PC-3 (cell line): ENCODE measurements at regions not wholly inside any gene's neighbourhood (a gene's known extent, or its start where the extent isn't known, plus 50 kb on each side); places are given as distances from the start of the nearest gene placed in this dataset.

Experiments used
- ATAC-seq: fragments of 200-7000 bp; cut with Tn5 transposase; 2 replicates; pipeline ENCODE4 v1.9.1; 2020; ENCODE audit warnings: mild to moderate bottlenecking, moderate library complexity
- BruUV-seq: library from RNA; stranded (reverse); fragments of 400-500 nt; replicated peaks from 2 replicates; lab custom pipeline; 2021; lab: Mats Ljungman, UMichigan
- CTCF ChIA-PET: fragments of 300-600 bp; sonication (Branson Sonifier 250); formaldehyde crosslinking; loops from one replicate; lab custom pipeline; 2022; ENCODE audit warnings: antibody characterized with exemption; lab: Charles Lee
- POLR2A ChIA-PET: fragments of 300-600 bp; sonication (Branson Sonifier 250); formaldehyde crosslinking; loops from one replicate; lab custom pipeline; 2022; ENCODE audit warnings: antibody characterized with exemption; ENCODE audit not compliant: unreplicated experiment; lab: Charles Lee
- DNase-seq: peaks from one replicate; pipeline ENCODE4 v3.0.0-alpha.2; 2015
- H2AFZ ChIP-seq: fragments of 300-600 bp; sonication (generic); 2 replicates; pipeline ENCODE4 v1.6.0; 2016; ENCODE audit warnings: antibody characterized with exemption, low read length
- H3F3A ChIP-seq: fragments of 300-600 bp; sonication (generic); one replicate; pipeline ENCODE4 v1.6.0; 2017; ENCODE audit warnings: antibody characterized with exemption, low read length, control low read depth, mild to moderate bottlenecking; ENCODE audit not compliant: unreplicated experiment
- H3K27ac ChIP-seq: fragments of 300-600 bp; sonication (generic); 2 replicates; pipeline ENCODE4 v1.5.1; 2016; ENCODE audit warnings: mild to moderate bottlenecking, low read length
- H3K27me3 ChIP-seq: fragments of 300-600 bp; sonication (generic); 2 replicates; pipeline ENCODE4 v1.6.1; 2016; ENCODE audit warnings: low read length, mixed read lengths
- H3K36me3 ChIP-seq: fragments of 300-600 bp; sonication (generic); 2 replicates; pipeline ENCODE4 v1.6.1; 2016; ENCODE audit warnings: low read depth, mixed run types, low read length, mixed read lengths
- H3K4me1 ChIP-seq: fragments of 300-600 bp; sonication (generic); 2 replicates; pipeline ENCODE4 v1.5.1; 2016; ENCODE audit warnings: low read length; ENCODE audit not compliant: insufficient read depth
- H3K4me2 ChIP-seq: fragments of 300-600 bp; sonication (generic); 2 replicates; pipeline ENCODE4 v1.6.0; 2016; ENCODE audit warnings: low read length
- H3K4me3 ChIP-seq: fragments of 300-600 bp; sonication (generic); 2 replicates; pipeline ENCODE4 v1.5.1; 2016; ENCODE audit warnings: mild to moderate bottlenecking, low read length, mixed read lengths
- H3K79me2 ChIP-seq: fragments of 300-600 bp; sonication (generic); 2 replicates; pipeline ENCODE4 v1.6.1; 2017; ENCODE audit warnings: low read length, mixed read lengths
- H3K9ac ChIP-seq: fragments of 300-600 bp; sonication (generic); 2 replicates; pipeline ENCODE4 v1.6.0; 2016; ENCODE audit warnings: mild to moderate bottlenecking, low read length
- H3K9me2 ChIP-seq: fragments of 300-600 bp; sonication (generic); replicated peaks from 2 replicates; pipeline ENCODE4 v1.6.1; 2016; ENCODE audit warnings: mixed run types, low read length, mixed read lengths
- H3K9me3 ChIP-seq: fragments of 300-600 bp; sonication (generic); 2 replicates; pipeline ENCODE4 v1.6.1; 2016; ENCODE audit warnings: low read length, mixed read lengths
- H4K20me1 ChIP-seq: fragments of 300-600 bp; sonication (generic); 2 replicates; pipeline ENCODE4 v1.6.1; 2016; ENCODE audit warnings: low read length, mixed read lengths
- CTCF ChIP-seq: fragments of 300-600 bp; sonication (generic); conservative IDR thresholded peaks from 2 replicates; pipeline ENCODE4 v1.5.1; 2017; ENCODE audit warnings: antibody characterized with exemption, low read depth, mild to moderate bottlenecking, low read length
- EZH2 ChIP-seq: fragments of 300-600 bp; sonication (generic); IDR thresholded peaks from one replicate; pipeline ENCODE4 v1.6.1; 2017; ENCODE audit warnings: antibody characterized with exemption, mild to moderate bottlenecking, low read length; ENCODE audit not compliant: unreplicated experiment
- EZH2phosphoT487 ChIP-seq: fragments of 300-600 bp; sonication (generic); IDR thresholded peaks from 2 replicates; pipeline ENCODE4 v1.6.1; 2018; ENCODE audit warnings: mild to moderate bottlenecking, antibody characterized with exemption, low read length, borderline replicate concordance
- intact Hi-C: fragments of 100-400 bp; cut with micrococcal nuclease; formaldehyde crosslinking; loops from 2 replicates; pipeline ENCODE4 v1.9.0; 2023

- no TSS peak for BruUV-seq
These were observed 61.8 kb upstream of the CTDP1 start for GRCh38 chr18:79617511-79618500.

GRCh38 chr18:79620576-79621165, 58.9 kb upstream of the CTDP1 start:
- no peaks in the 10 kb centered on the region for H3K9me2 ChIP-seq
- no peaks in the 10 kb centered on the region for H3F3A ChIP-seq
- no peaks in the 10 kb centered on the region for H4K20me1 ChIP-seq
- H3K27ac ChIP-seq = no peak overlapping the region
- no peaks in the 10 kb centered on the region for H3K9me3 ChIP-seq
- intact Hi-C loops = no loop called here
- no peaks in the 10 kb centered on the region for H3K4me1 ChIP-seq
- POLR2A ChIA-PET = no interaction called here
- TF ChIP-seq CTCF = no peak
- no peak for TF ChIP-seq EZH2
- no peak for TF ChIP-seq EZH2phosphoT487
- BruUV-seq = no TSS peak
- H3K79me2 ChIP-seq = no peaks in the 10 kb centered on the region
- H3K4me2 ChIP-seq = no peak overlapping the region
- H3K9ac ChIP-seq = no peak overlapping the region
- DNase-seq = no peak
- no peak for ATAC-seq
- H3K36me3 ChIP-seq = no peaks in the 10 kb centered on the region
- H3K4me3 ChIP-seq = no peak overlapping the region
- H3K27me3 ChIP-seq = peaks cover 22% of the 10 kb centered on the region
- no peak overlapping the region for H2AFZ ChIP-seq
- CTCF ChIA-PET = no interaction called here

More at GRCh38 chr18:79617511-79618500, 61.8 kb upstream of the CTDP1 start:
- H3K4me3 ChIP-seq = no peak overlapping the region
- DNase-seq = no peak
- POLR2A ChIA-PET = no interaction called here
- no peaks in the 10 kb centered on the region for H3K79me2 ChIP-seq
- ATAC-seq = no peak
- H3K36me3 ChIP-seq = no peaks in the 10 kb centered on the region
- no peak overlapping the region for H2AFZ ChIP-seq
- H3F3A ChIP-seq = no peaks in the 10 kb centered on the region
- H3K27ac ChIP-seq = no peak overlapping the region
- CTCF ChIA-PET = no interaction called here
- H4K20me1 ChIP-seq = no peaks in the 10 kb centered on the region
- H3K27me3 ChIP-seq = peaks cover 6% of the 10 kb centered on the region; the same call in 1 of the 2 replicates
- no peaks in the 10 kb centered on the region for H3K9me2 ChIP-seq
- no peaks in the 10 kb centered on the region for H3K4me1 ChIP-seq
- H3K9ac ChIP-seq = no peak overlapping the region
- no peak overlapping the region for H3K4me2 ChIP-seq
- no peak for TF ChIP-seq EZH2
- TF ChIP-seq EZH2phosphoT487 = no peak
- TF ChIP-seq CTCF = no peak
- no peaks in the 10 kb centered on the region for H3K9me3 ChIP-seq
- intact Hi-C loops = no loop called here
